ENCODE measurements at regions not wholly inside any gene's neighbourhood (a gene's known extent, or its start where the extent isn't known, plus 50 kb on each side); places are given as distances from the start of the nearest gene placed in this dataset.

DNA sequence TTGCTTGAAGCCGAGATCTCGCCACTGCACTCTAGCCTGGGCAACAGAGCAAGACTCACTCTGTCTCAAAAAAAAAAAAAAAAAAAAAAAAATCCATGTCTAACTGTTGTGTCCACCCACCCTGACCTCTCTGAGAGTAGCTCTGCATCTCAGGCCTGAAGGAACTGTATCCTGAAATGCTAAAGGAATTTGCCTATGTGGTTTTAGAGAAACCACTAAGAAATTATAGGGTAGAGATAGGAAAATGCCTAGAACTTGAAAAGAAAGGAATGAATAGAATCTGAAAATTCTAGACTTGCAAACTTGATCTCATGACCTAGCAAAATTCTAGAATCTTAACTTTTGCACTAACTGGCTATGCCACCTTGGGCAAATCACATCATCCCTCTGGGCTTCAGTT is 217.5 kb upstream of the ROPN1 start:
- H3K9me3 ChIP-seq: no peaks in the 10 kb centered on the region
- peaks cover 0 to 35% of the 10 kb centered on the region in 2 donors for H3K4me1 ChIP-seq (ENCODE audit: control insufficient read depth in 1 of 2, low read depth in 2 of 2)
- ATAC-seq (ENCODE audit: insufficient number of reproducible peaks, low FRiP score, low read depth) (no peak), DNase-seq (ENCODE audit: low spot score) (no peak)
- TF ChIP-seq, protein P1, sequence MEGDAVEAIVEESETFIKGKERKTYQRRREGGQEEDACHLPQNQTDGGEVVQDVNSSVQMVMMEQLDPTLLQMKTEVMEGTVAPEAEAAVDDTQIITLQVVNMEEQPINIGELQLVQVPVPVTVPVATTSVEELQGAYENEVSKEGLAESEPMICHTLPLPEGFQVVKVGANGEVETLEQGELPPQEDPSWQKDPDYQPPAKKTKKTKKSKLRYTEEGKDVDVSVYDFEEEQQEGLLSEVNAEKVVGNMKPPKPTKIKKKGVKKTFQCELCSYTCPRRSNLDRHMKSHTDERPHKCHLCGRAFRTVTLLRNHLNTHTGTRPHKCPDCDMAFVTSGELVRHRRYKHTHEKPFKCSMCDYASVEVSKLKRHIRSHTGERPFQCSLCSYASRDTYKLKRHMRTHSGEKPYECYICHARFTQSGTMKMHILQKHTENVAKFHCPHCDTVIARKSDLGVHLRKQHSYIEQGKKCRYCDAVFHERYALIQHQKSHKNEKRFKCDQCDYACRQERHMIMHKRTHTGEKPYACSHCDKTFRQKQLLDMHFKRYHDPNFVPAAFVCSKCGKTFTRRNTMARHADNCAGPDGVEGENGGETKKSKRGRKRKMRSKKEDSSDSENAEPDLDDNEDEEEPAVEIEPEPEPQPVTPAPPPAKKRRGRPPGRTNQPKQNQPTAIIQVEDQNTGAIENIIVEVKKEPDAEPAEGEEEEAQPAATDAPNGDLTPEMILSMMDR (IDR thresholded peaks at IDR 0.05): no peak
- no peaks in the 10 kb centered on the region for H3K36me3 ChIP-seq
- no peaks in the 10 kb centered on the region for H3K27me3 ChIP-seq (replicated peaks; ENCODE audit: insufficient read depth)
- H3K4me3 ChIP-seq: no peak overlapping the region
- H3K27ac ChIP-seq: no peak overlapping the region

DNA sequence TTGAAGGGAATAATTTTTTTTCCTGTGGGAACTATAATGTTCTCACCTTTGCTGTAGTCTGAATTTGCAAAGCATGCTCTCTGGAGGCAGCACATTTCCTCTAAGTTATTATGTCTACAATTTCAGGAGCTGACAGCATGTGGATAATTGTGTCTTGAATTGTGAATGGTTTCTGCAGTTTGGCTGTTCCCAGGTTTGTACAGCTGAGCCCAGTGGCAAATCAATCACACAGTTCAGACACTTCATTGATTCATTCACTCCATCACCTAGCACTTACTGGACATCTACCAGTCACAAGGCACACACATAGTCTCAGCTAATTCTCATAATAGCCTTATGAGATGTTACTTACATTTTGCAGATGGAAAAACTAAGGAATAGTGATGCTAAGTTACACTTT is 219.0 kb upstream of the ROPN1 start:
- no peaks in the 10 kb centered on the region for H3K9me3 ChIP-seq
- H3K36me3 ChIP-seq: no peaks in the 10 kb centered on the region
- ATAC-seq (ENCODE audit: insufficient number of reproducible peaks, low FRiP score, low read depth): no peak

DNA sequence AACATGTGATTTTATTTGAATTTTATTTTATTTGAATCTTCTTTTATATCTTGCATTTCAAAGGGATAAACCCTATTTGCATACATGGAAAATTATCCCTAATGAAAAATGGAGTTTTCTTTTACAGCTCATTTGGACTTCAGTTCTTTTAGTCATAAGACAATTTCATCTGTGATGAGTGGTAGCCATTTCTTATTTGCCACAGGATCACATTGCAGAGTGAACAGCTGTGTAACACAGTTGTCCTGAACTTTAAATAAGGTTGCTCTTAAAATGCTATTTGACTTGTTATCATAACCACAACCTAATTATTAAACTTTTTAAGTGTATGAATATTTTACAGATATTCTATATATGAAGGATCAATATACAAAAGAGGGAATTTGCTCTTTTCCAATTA is 221.7 kb upstream of the ROPN1 start:
- Histone ChIP-seq H3K9me3 (no peaks in the 10 kb centered on the region), H3K4me3 (no peak overlapping the region), H3K4me1 (ENCODE audit: control insufficient read depth in 1 of 2, low read depth in 2 of 2) (peaks cover 0 to 8% of the 10 kb centered on the region in 2 donors), H3K36me3 (no peaks in the 10 kb centered on the region), H3K27me3 (replicated peaks; ENCODE audit: insufficient read depth) (no peaks in the 10 kb centered on the region), H3K27ac (no peak overlapping the region)
- DNase-seq (ENCODE audit: low spot score) (no peak), ATAC-seq (ENCODE audit: insufficient number of reproducible peaks, low FRiP score, low read depth) (no peak)
- TF ChIP-seq, protein P1 (IDR thresholded peaks at IDR 0.05): no peak

More for the DNA sequence above, 219.0 kb upstream of the ROPN1 start:
- TF ChIP-seq, protein P1 (IDR thresholded peaks at IDR 0.05): no peak
- H3K27me3 ChIP-seq (replicated peaks; ENCODE audit: insufficient read depth): no peaks in the 10 kb centered on the region
- no peak overlapping the region for H3K27ac ChIP-seq
- H3K4me1 ChIP-seq (ENCODE audit: control insufficient read depth in 1 of 2, low read depth in 2 of 2): peaks cover 0 to 23% of the 10 kb centered on the region in 2 donors
- no peak for DNase-seq (ENCODE audit: low spot score)
- H3K4me3 ChIP-seq: no peak overlapping the region

DNA sequence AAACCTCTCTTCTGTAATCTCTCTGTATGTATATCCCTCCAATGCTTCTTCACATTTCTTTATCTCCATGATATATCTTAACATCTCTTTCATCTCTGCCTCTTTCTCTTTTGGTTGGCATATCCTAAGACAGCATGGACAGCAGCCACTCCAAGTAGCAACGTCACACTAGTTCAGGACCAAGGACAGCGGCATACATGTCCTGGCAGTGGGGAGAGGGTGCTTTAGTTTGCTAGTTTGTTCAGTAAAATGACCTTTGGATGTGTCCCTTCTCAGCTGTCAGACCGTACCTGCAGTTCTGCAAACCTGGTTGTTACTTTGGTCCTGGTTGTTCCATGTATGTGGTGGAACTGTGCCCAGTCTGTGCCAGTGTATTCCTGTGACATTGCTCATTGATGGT is 225.6 kb upstream of the ROPN1 start:
- ATAC-seq (ENCODE audit: insufficient number of reproducible peaks, low FRiP score, low read depth): no peak
- TF ChIP-seq, protein P1 (IDR thresholded peaks at IDR 0.05): no peak
- Histone ChIP-seq H3K27ac (no peak overlapping the region), H3K9me3 (no peaks in the 10 kb centered on the region), H3K4me3 (no peak overlapping the region), H3K4me1 (ENCODE audit: control insufficient read depth in 1 of 2, low read depth in 2 of 2) (peaks cover 0 to 17% of the 10 kb centered on the region in 2 donors), H3K36me3 (no peaks in the 10 kb centered on the region), H3K27me3 (replicated peaks; ENCODE audit: insufficient read depth) (no peaks in the 10 kb centered on the region)
- DNase-seq (ENCODE audit: low spot score): no peak

DNA sequence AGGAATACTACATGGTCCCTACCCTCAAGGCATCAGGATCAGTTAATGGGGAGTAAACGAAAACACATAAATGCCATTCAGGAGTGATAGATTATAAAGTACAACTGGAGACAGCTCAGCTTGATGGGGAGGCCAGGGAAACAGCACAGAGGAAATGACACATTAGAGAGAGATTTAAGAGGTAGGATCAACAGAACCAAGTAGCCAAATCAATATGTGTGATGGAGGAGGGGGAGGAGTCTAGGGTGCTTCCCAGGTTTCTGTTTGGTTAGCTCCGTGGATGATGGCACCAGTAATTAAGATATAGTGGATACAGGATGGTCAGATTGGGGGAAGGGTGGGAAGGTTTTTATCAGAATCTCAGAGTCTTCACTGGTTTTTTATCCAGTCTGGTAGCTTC is 229.5 kb upstream of the ROPN1 start:
- Histone ChIP-seq H3K36me3 (no peaks in the 10 kb centered on the region), H3K4me1 (ENCODE audit: control insufficient read depth in 1 of 2, low read depth in 2 of 2) (peaks cover 0 to 41% of the 10 kb centered on the region in 2 donors), H3K27ac (no peak overlapping the region), H3K27me3 (replicated peaks; ENCODE audit: insufficient read depth) (no peaks in the 10 kb centered on the region), H3K4me3 (no peak overlapping the region), H3K9me3 (no peaks in the 10 kb centered on the region)
- ATAC-seq (ENCODE audit: insufficient number of reproducible peaks, low FRiP score, low read depth) (no peak), DNase-seq (ENCODE audit: low spot score) (no peak)
- TF ChIP-seq, protein P1 (IDR thresholded peaks at IDR 0.05): no peak
